ENCODE measurements at regions not wholly inside any gene's neighbourhood (a gene's known extent, or its start where the extent isn't known, plus 50 kb on each side); places are given as distances from the start of the nearest gene placed in this dataset.

DNA sequence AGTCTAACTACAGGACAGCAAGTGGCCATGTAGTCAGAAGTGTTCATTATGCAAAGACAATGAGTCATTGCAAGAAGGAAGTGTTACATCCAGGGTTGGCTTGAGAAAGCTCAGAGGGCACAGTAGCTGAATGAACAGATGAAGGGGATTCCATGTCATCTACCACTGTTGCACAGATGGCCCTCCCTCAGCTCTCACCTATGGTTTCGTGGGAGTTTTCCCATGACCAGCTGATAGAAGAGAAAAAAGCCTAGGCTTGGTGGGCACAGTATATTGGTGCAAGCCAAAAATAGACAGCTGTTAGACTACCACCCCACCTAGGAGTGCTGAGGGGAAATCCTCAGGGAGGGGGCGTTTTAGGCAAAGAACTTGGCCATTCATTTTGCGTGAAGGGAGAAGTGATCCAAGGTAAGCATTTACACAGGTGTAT, 217.0 kb downstream of the DMRT2 start:
- TF ChIP-seq, protein P1, sequence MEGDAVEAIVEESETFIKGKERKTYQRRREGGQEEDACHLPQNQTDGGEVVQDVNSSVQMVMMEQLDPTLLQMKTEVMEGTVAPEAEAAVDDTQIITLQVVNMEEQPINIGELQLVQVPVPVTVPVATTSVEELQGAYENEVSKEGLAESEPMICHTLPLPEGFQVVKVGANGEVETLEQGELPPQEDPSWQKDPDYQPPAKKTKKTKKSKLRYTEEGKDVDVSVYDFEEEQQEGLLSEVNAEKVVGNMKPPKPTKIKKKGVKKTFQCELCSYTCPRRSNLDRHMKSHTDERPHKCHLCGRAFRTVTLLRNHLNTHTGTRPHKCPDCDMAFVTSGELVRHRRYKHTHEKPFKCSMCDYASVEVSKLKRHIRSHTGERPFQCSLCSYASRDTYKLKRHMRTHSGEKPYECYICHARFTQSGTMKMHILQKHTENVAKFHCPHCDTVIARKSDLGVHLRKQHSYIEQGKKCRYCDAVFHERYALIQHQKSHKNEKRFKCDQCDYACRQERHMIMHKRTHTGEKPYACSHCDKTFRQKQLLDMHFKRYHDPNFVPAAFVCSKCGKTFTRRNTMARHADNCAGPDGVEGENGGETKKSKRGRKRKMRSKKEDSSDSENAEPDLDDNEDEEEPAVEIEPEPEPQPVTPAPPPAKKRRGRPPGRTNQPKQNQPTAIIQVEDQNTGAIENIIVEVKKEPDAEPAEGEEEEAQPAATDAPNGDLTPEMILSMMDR (conservative IDR thresholded peaks at IDR 0.05; ENCODE audit: low read length) = no peak
- TF ChIP-seq EZH2phosphoT487 (IDR thresholded peaks at IDR 0.05; ENCODE audit: borderline replicate concordance, low read depth, low read length) = no peak

Data from OCI-LY7 (cell line).